Keratinocyte (primary cell): ENCODE measurements at regions not wholly inside any gene's neighbourhood (a gene's known extent, or its start where the extent isn't known, plus 50 kb on each side); places are given as distances from the start of the nearest gene placed in this dataset.

Source experiments
- DNase-seq: peaks from one replicate; pipeline ENCODE4 v3.0.0-alpha.2; 2011; ENCODE audit warnings: low read depth, missing footprints, low spot score
- FAIRE-seq: peaks from 2 replicates; lab custom pipeline; 2011; peaks lifted over from hg19 to GRCh38; lab: Jason Lieb, UNC
- H2AFZ ChIP-seq: 2 replicates; pipeline ENCODE4 v1.6.0; 2012; ENCODE audit warnings: low read length, control low read depth, inconsistent platforms; ENCODE audit not compliant: control insufficient read depth
- H3K27ac ChIP-seq: 2 replicates; pipeline ENCODE4 v1.5.1; 2011; ENCODE audit warnings: low read length; ENCODE audit not compliant: control insufficient read depth, insufficient read depth
- H3K27me3 ChIP-seq: 3 replicates; pipeline ENCODE4 v1.6.0; 2011; ENCODE audit warnings: low read length; ENCODE audit not compliant: control insufficient read depth, insufficient read depth; ENCODE audit errors: extremely low read depth
- H3K36me3 ChIP-seq, 2 experiments: 2 replicates in 1 of 2; 3 replicates in 1 of 2; pipeline ENCODE4 v1.5.1; 2011; ENCODE audit warnings: low read length in 2 of 2, mild to moderate bottlenecking in 1 of 2; ENCODE audit not compliant: control insufficient read depth in 2 of 2, insufficient read depth in 2 of 2; ENCODE audit errors: extremely low read depth in 1 of 2
- H3K4me1 ChIP-seq: 3 replicates; pipeline ENCODE4 v1.5.1; 2011; ENCODE audit warnings: low read length; ENCODE audit not compliant: control insufficient read depth, insufficient read depth; ENCODE audit errors: extremely low read depth
- H3K4me2 ChIP-seq: 3 replicates; pipeline ENCODE4 v1.6.0; 2011; ENCODE audit warnings: low read depth, low read length; ENCODE audit not compliant: control insufficient read depth, insufficient read depth; ENCODE audit errors: extremely low read depth
- H3K4me3 ChIP-seq, 3 experiments: fragments of 200-600 bp in 1 of 3; sonication (generic) in 1 of 3; 2 replicates in 2 of 3; 3 replicates in 1 of 3; pipeline ENCODE4 v1.5.1; 2011 to 2016; ENCODE audit warnings: low read length in 3 of 3, mild to moderate bottlenecking in 3 of 3, control low read depth in 2 of 3, inconsistent platforms in 1 of 3, low read depth in 1 of 3, mixed read lengths in 1 of 3, mixed run types in 1 of 3, moderate library complexity in 1 of 3; ENCODE audit not compliant: control insufficient read depth in 2 of 3, insufficient read depth in 2 of 3; ENCODE audit errors: extremely low read depth in 1 of 3
- H3K79me2 ChIP-seq: 2 replicates; pipeline ENCODE4 v1.6.0; 2012; ENCODE audit warnings: low read length; ENCODE audit not compliant: control insufficient read depth, insufficient read depth
- H3K9ac ChIP-seq: 3 replicates; pipeline ENCODE4 v1.6.0; 2011; ENCODE audit warnings: low read length; ENCODE audit not compliant: control insufficient read depth, insufficient read depth; ENCODE audit errors: extremely low read depth
- H3K9me1 ChIP-seq: 3 replicates; pipeline ENCODE4 v1.6.0; 2011; ENCODE audit warnings: low read length; ENCODE audit not compliant: control insufficient read depth, insufficient read depth; ENCODE audit errors: extremely low read depth
- H3K9me3 ChIP-seq: 2 replicates; pipeline ENCODE4 v1.5.1; 2012; ENCODE audit warnings: low read depth, low read length; ENCODE audit not compliant: control insufficient read depth
- H4K20me1 ChIP-seq: 3 replicates; pipeline ENCODE4 v1.6.0; 2011; ENCODE audit warnings: low read length; ENCODE audit not compliant: control insufficient read depth, insufficient read depth; ENCODE audit errors: extremely low read depth
- EZH2 ChIP-seq: IDR thresholded peaks from one replicate; pipeline ENCODE4 v1.6.1; 2012; ENCODE audit warnings: inconsistent platforms, mild to moderate bottlenecking, low read length, moderate library complexity
- dilution Hi-C: fragments of 300-500 bp; cut with MboI; formaldehyde crosslinking; loops from one replicate; pipeline ENCODE4 v1.7.0; 2020; ENCODE audit warnings: low sequenced_read_pairs; ENCODE audit not compliant: extremely low pct_ligation_motif_present
- TF ChIP-seq, protein P1 (sequence below), 3 experiments: IDR thresholded peaks in 1 of 3; conservative IDR thresholded peaks in 1 of 3; optimal IDR thresholded peaks in 1 of 3; 2 replicates in 2 of 3; 3 replicates in 1 of 3; pipeline versions ENCODE3 to v1.5.1; 2011; ENCODE audit warnings: low read length in 3 of 3, mild to moderate bottlenecking in 3 of 3, moderate library complexity in 2 of 3, control low read depth in 1 of 3, inconsistent platforms in 1 of 3; ENCODE audit not compliant: insufficient read depth in 2 of 3; ENCODE audit errors: extremely low read depth in 1 of 3

DNA sequence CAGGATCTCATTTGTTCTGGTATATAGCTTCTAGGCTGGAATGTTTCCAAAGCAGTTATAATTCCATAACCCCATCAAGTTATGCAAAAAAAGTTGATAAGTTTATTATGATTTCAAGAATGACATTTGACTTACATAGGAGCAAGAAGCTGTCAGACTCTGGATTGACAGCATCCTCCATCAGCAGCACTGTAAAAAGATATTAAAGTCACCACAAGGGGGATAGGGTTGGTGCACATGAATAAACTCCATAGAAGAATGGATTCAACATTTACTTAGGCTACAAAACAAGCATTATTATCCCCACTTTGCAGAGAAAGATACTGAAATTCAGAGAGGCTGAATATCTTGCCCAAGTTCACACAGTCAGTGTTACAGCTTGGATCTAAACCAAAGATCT lies 208.9 kb upstream of the SLC30A5 start:
- FAIRE-seq (no peak), DNase-seq (no peak)
- Histone ChIP-seq H3K4me3 (no peak overlapping the region), H3K36me3 (no peaks in the 10 kb centered on the region), H3K4me1 (no peaks in the 10 kb centered on the region), H3K9me3 (no peaks in the 10 kb centered on the region), H3K4me2 (no peak overlapping the region), H3K79me2 (no peaks in the 10 kb centered on the region), H3K9ac (no peak overlapping the region), H2AFZ (no peak overlapping the region), H4K20me1 (no peaks in the 10 kb centered on the region), H3K9me1 (no peaks in the 10 kb centered on the region), H3K27ac (no peak overlapping the region), H3K27me3 (no peaks in the 10 kb centered on the region)
- dilution Hi-C loops = no loop called here
- TF ChIP-seq, protein P1, sequence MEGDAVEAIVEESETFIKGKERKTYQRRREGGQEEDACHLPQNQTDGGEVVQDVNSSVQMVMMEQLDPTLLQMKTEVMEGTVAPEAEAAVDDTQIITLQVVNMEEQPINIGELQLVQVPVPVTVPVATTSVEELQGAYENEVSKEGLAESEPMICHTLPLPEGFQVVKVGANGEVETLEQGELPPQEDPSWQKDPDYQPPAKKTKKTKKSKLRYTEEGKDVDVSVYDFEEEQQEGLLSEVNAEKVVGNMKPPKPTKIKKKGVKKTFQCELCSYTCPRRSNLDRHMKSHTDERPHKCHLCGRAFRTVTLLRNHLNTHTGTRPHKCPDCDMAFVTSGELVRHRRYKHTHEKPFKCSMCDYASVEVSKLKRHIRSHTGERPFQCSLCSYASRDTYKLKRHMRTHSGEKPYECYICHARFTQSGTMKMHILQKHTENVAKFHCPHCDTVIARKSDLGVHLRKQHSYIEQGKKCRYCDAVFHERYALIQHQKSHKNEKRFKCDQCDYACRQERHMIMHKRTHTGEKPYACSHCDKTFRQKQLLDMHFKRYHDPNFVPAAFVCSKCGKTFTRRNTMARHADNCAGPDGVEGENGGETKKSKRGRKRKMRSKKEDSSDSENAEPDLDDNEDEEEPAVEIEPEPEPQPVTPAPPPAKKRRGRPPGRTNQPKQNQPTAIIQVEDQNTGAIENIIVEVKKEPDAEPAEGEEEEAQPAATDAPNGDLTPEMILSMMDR (optimal IDR thresholded peaks at IDR 0.05 in 1 of 3, IDR thresholded peaks at IDR 0.05 in 1 of 3, conservative IDR thresholded peaks at IDR 0.05 in 1 of 3; ENCODE audit: extremely low read depth in 1 of 3, insufficient read depth in 2 of 3, low read length in 3 of 3) = peak in 2 of 3 experiments; percentile 23 to 33
- no peak for TF ChIP-seq EZH2

DNA sequence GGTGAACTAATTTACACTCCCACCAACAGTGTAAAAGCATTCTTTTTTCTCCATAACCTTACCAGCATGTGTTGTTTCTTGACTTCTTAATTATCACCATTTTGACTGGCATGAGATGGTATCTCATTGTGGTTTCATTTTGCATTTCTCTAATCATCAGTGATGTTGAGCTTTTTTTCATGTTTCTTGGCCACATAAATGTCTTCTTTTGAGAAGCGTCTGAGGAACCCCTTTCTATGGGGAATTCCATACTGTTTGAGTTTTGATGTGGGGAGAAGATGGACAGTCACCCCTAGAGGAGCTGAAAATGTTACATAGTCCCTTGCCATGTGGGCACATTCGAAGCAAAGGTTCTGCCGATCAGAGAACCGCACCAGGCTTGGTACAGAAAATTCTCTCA lies 207.0 kb upstream of the SLC30A5 start:
- H3K27ac ChIP-seq = no peak overlapping the region
- H3K4me2 ChIP-seq = no peak overlapping the region
- dilution Hi-C loops = no loop called here
- no peak overlapping the region for H3K9ac ChIP-seq
- FAIRE-seq = no peak
- H4K20me1 ChIP-seq = no peaks in the 10 kb centered on the region
- no peaks in the 10 kb centered on the region for H3K9me1 ChIP-seq
- TF ChIP-seq, protein P1 (optimal IDR thresholded peaks at IDR 0.05 in 1 of 3, IDR thresholded peaks at IDR 0.05 in 1 of 3, conservative IDR thresholded peaks at IDR 0.05 in 1 of 3; ENCODE audit: extremely low read depth in 1 of 3, insufficient read depth in 2 of 3, low read length in 3 of 3) = no peak
- no peak for TF ChIP-seq EZH2
- no peaks in the 10 kb centered on the region for H3K4me1 ChIP-seq
- H3K9me3 ChIP-seq = no peaks in the 10 kb centered on the region
- no peak for DNase-seq
- H3K36me3 ChIP-seq = no peaks in the 10 kb centered on the region
- H3K4me3 ChIP-seq = no peak overlapping the region
- H3K27me3 ChIP-seq = no peaks in the 10 kb centered on the region
- H2AFZ ChIP-seq = no peak overlapping the region
- H3K79me2 ChIP-seq = no peaks in the 10 kb centered on the region
